ENCODE measurements at regions not wholly inside any gene's neighbourhood (a gene's known extent, or its start where the extent isn't known, plus 50 kb on each side); places are given as distances from the start of the nearest gene placed in this dataset.

GRCh38 chr1:232376632-232377493, 253.1 kb downstream of the SIPA1L2 start:
- Mint-ChIP-seq H3K27me3 (no peaks in the 10 kb centered on the region), H3K4me3 (no peak overlapping the region), H3K27ac (no peak overlapping the region), H3K4me1 (no peaks in the 10 kb centered on the region), H3K9me3 (no peaks in the 10 kb centered on the region), H3K36me3 (no peaks in the 10 kb centered on the region)
- ATAC-seq: no peak

DNA sequence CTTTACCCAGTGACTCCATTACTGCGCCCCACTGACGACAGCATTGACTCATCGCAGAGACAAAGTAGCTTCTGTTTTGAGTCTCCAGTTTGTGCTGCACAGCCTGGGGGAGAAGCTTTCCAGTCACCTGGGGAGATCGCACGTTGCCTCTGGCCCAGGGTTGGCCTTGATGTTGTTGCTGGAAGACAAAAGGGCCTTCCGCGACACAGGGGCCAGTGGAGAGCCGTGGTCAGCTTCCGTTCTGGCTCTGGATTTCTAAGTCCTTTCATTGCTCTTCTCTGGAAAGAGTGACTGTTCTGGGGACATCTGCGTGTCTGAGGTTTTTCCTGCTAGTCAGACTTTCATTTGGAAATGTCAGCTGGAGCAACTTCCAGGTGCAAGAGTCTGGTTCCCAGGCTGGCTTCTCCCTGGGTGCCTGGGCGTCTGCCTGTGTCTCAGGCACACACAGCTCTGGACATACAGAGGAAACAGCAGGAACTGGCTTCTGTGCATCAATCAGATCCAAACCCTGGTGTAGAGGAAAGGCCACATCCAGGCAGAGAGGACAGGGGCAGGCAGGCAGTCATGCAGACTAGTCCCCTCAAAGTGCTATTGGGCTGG, 257.0 kb downstream of the SIPA1L2 start:
- no peak for ATAC-seq
- peaks cover 4% of the 10 kb centered on the region for H3K9me3 Mint-ChIP-seq
- no peak overlapping the region for H3K4me3 Mint-ChIP-seq
- no peaks in the 10 kb centered on the region for H3K36me3 Mint-ChIP-seq
- H3K27ac Mint-ChIP-seq: no peak overlapping the region
- H3K4me1 Mint-ChIP-seq: no peaks in the 10 kb centered on the region
- H3K27me3 Mint-ChIP-seq: no peaks in the 10 kb centered on the region

DNA sequence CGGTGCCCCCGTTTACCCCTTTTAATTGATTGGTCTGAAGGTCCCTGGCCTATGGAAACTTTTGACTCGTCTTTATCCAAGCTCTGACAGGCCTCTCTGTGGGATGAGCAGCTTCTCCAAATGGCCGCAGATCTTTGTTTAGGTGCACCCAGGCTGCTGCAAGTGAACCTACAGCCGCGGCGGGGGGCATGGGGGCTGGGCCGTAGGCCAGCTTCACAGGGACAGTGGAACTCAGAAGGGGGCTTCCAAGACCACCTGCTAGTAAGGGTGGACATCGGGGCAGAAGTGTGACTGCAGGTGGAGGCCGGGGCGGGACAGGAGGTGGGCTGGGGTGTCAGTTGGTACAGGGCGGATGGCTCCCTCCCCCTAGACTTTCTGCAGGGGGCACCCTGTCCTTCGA, 257.5 kb downstream of the SIPA1L2 start:
- H3K4me3 Mint-ChIP-seq: no peak overlapping the region
- no peaks in the 10 kb centered on the region for H3K4me1 Mint-ChIP-seq
- no peak for ATAC-seq
- H3K27ac Mint-ChIP-seq: no peak overlapping the region
- peaks cover 4% of the 10 kb centered on the region for H3K9me3 Mint-ChIP-seq
- H3K27me3 Mint-ChIP-seq: no peaks in the 10 kb centered on the region
- H3K36me3 Mint-ChIP-seq: no peaks in the 10 kb centered on the region

- H3K27me3 Mint-ChIP-seq: no peaks in the 10 kb centered on the region
- peaks cover 4% of the 10 kb centered on the region for H3K9me3 Mint-ChIP-seq
- H3K27ac Mint-ChIP-seq: no peak overlapping the region
- H3K36me3 Mint-ChIP-seq: no peaks in the 10 kb centered on the region
- no peak overlapping the region for H3K4me3 Mint-ChIP-seq
- no peaks in the 10 kb centered on the region for H3K4me1 Mint-ChIP-seq
- ATAC-seq: no peak
These were observed 260.3 kb downstream of the SIPA1L2 start for GRCh38 chr1:232369451-232370296.

- no peak overlapping the region for H3K4me3 Mint-ChIP-seq
- peaks cover 4% of the 10 kb centered on the region for H3K9me3 Mint-ChIP-seq
- no peaks in the 10 kb centered on the region for H3K4me1 Mint-ChIP-seq
- no peak overlapping the region for H3K27ac Mint-ChIP-seq
- peak; percentile 36 for ATAC-seq
- no peaks in the 10 kb centered on the region for H3K27me3 Mint-ChIP-seq
- H3K36me3 Mint-ChIP-seq: no peaks in the 10 kb centered on the region
These were observed 261.1 kb downstream of the SIPA1L2 start for GRCh38 chr1:232368821-232369321.

- no peak for ATAC-seq
- Mint-ChIP-seq H3K4me1 (no peaks in the 10 kb centered on the region), H3K27ac (no peak overlapping the region), H3K9me3 (peaks cover 4% of the 10 kb centered on the region), H3K36me3 (no peaks in the 10 kb centered on the region), H3K27me3 (no peaks in the 10 kb centered on the region), H3K4me3 (no peak overlapping the region)
These were observed 262.6 kb downstream of the SIPA1L2 start for GRCh38 chr1:232367293-232367692.

- H3K9me3 Mint-ChIP-seq: peaks cover 4% of the 10 kb centered on the region
- H3K36me3 Mint-ChIP-seq: no peaks in the 10 kb centered on the region
- H3K27ac Mint-ChIP-seq: no peak overlapping the region
- no peaks in the 10 kb centered on the region for H3K27me3 Mint-ChIP-seq
- H3K4me3 Mint-ChIP-seq: no peak overlapping the region
- H3K4me1 Mint-ChIP-seq: no peaks in the 10 kb centered on the region
- ATAC-seq: no peak
These were observed 265.1 kb downstream of the SIPA1L2 start for GRCh38 chr1:232364654-232365382.

DNA sequence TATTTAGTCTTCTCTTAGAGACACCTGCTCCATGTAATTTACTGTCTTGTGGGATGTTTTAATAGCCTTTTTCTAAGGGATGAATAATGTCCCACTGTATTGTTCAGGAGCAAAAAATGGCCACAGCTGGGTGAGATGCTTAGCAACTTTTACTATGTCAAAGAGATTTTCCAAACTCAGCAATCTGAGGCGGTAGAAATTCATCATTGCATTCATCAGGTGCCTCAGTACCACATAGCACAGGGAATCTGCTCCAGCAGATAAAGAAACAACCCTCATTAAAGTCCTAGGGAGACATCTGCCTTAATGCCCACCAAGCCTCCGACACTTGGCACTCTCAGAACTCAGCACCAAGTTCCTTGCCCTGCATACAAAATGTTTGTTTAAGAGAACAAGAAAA, 266.9 kb downstream of the SIPA1L2 start:
- no peak overlapping the region for H3K4me3 Mint-ChIP-seq
- no peak for ATAC-seq
- H3K27ac Mint-ChIP-seq: no peak overlapping the region
- H3K27me3 Mint-ChIP-seq: no peaks in the 10 kb centered on the region
- H3K9me3 Mint-ChIP-seq: no peaks in the 10 kb centered on the region
- no peaks in the 10 kb centered on the region for H3K4me1 Mint-ChIP-seq
- H3K36me3 Mint-ChIP-seq: no peaks in the 10 kb centered on the region

- no peak overlapping the region for H3K27ac Mint-ChIP-seq
- no peak for ATAC-seq
- H3K27me3 Mint-ChIP-seq: no peaks in the 10 kb centered on the region
- H3K9me3 Mint-ChIP-seq: no peaks in the 10 kb centered on the region
- no peak overlapping the region for H3K4me3 Mint-ChIP-seq
- H3K4me1 Mint-ChIP-seq: no peaks in the 10 kb centered on the region
- H3K36me3 Mint-ChIP-seq: no peaks in the 10 kb centered on the region
These were observed 272.5 kb downstream of the SIPA1L2 start for GRCh38 chr1:232357416-232357815.

- Mint-ChIP-seq H3K9me3 (no peaks in the 10 kb centered on the region), H3K36me3 (no peaks in the 10 kb centered on the region)
These were observed 274.5 kb downstream of the SIPA1L2 start for GRCh38 chr1:232355162-232356006.

GRCh38 chr1:232353001-232353400, 276.9 kb downstream of the SIPA1L2 start:
- no peak for ATAC-seq
- Mint-ChIP-seq H3K4me1 (no peaks in the 10 kb centered on the region), H3K27ac (no peak overlapping the region), H3K9me3 (no peaks in the 10 kb centered on the region), H3K4me3 (no peak overlapping the region), H3K27me3 (peaks cover 8% of the 10 kb centered on the region), H3K36me3 (no peaks in the 10 kb centered on the region)

More at GRCh38 chr1:232355162-232356006, 274.5 kb downstream of the SIPA1L2 start:
- H3K27me3 Mint-ChIP-seq: peaks cover 8% of the 10 kb centered on the region
- H3K4me1 Mint-ChIP-seq: no peaks in the 10 kb centered on the region
- H3K4me3 Mint-ChIP-seq: no peak overlapping the region
- H3K27ac Mint-ChIP-seq: no peak overlapping the region
- ATAC-seq: no peak

DNA sequence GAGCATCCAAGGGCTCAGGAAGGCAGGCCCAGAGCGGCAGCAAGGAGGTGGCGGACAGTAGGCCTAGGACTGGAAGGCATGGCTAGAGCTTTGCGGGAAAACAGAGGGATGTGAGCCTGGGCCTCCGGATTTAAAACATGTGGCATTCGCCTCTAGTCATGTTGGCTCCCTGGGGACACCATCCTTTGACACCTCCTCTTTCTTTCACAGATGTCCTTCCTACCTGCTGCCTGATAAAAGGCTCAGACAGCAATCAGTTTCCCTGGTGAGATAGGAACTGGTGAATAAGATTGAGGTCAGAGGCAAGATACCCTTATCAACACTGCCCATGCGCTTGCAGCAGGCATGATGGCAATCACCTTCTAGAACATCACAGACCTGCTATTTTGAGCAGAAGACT, 277.6 kb downstream of the SIPA1L2 start:
- Mint-ChIP-seq H3K27ac (no peak overlapping the region), H3K4me3 (no peak overlapping the region), H3K27me3 (peaks cover 8% of the 10 kb centered on the region), H3K4me1 (no peaks in the 10 kb centered on the region), H3K36me3 (no peaks in the 10 kb centered on the region), H3K9me3 (no peaks in the 10 kb centered on the region)
- ATAC-seq: no peak

- H3K36me3 Mint-ChIP-seq: no peaks in the 10 kb centered on the region
- no peak for ATAC-seq
These were observed 278.6 kb downstream of the SIPA1L2 start for GRCh38 chr1:232351335-232351734.

GRCh38 chr1:232346844-232347243, 283.1 kb downstream of the SIPA1L2 start:
- Mint-ChIP-seq H3K27ac (no peak overlapping the region), H3K36me3 (no peaks in the 10 kb centered on the region), H3K4me3 (no peak overlapping the region), H3K9me3 (no peaks in the 10 kb centered on the region), H3K27me3 (peaks cover 3% of the 10 kb centered on the region), H3K4me1 (no peaks in the 10 kb centered on the region)
- no peak for ATAC-seq

More at GRCh38 chr1:232351335-232351734, 278.6 kb downstream of the SIPA1L2 start:
- no peak overlapping the region for H3K4me3 Mint-ChIP-seq
- no peaks in the 10 kb centered on the region for H3K9me3 Mint-ChIP-seq
- H3K4me1 Mint-ChIP-seq: no peaks in the 10 kb centered on the region
- H3K27ac Mint-ChIP-seq: no peak overlapping the region
- peaks cover 8% of the 10 kb centered on the region for H3K27me3 Mint-ChIP-seq

All from stimulated activated memory B cell treated with anti-CD40 and anti-IgM and Interleukin-4, amounts not matched to agents 10 μg/mL and 1 μg/mL and 100 μg/mL, for 72 hours (primary cell).